IMR-90 (cell line): ENCODE measurements at regions not wholly inside any gene's neighbourhood (a gene's known extent, or its start where the extent isn't known, plus 50 kb on each side); places are given as distances from the start of the nearest gene placed in this dataset.

Source experiments
- CEBPB ChIP-seq: IDR thresholded peaks from 2 replicates; pipeline ENCODE4 v1.6.1; 2012; ENCODE audit warnings: low read depth, low read length, improper control_type of control experiment
- CTCF ChIP-seq: conservative IDR thresholded peaks from 2 replicates; pipeline ENCODE4 v1.5.1; 2012; ENCODE audit warnings: mild to moderate bottlenecking, low read depth, low read length, improper control_type of control experiment
- MXI1 ChIP-seq: IDR thresholded peaks from 2 replicates; pipeline ENCODE4 v1.6.1; 2012; ENCODE audit warnings: low read depth, mild to moderate bottlenecking, low read length, moderate library complexity, borderline replicate concordance
- POLR2A ChIP-seq: IDR thresholded peaks from 2 replicates; pipeline ENCODE4 v1.6.1; 2012; ENCODE audit warnings: mild to moderate bottlenecking, low read depth, low read length
- RFX5 ChIP-seq: IDR thresholded peaks from 2 replicates; pipeline ENCODE4 v1.8.0; 2012; ENCODE audit warnings: low read depth, mild to moderate bottlenecking, low read length, moderate library complexity
- SMC3 ChIP-seq: fragments of 150-350 bp; IDR thresholded peaks from 2 replicates; pipeline ENCODE4 v1.6.1; 2016; ENCODE audit warnings: low read depth, mild to moderate bottlenecking, antibody characterized with exemption, low read length, moderate library complexity
- USF2 ChIP-seq: fragments of 150-350 bp; IDR thresholded peaks from 2 replicates; pipeline ENCODE4 v1.6.1; 2017; ENCODE audit warnings: mild to moderate bottlenecking, antibody characterized with exemption, low read length, low read depth

- TF ChIP-seq CTCF = no peak
- no peak for TF ChIP-seq POLR2A
- no peak for TF ChIP-seq RFX5
- no peak for TF ChIP-seq MXI1
- TF ChIP-seq USF2 = no peak
- TF ChIP-seq CEBPB = no peak
- TF ChIP-seq SMC3 = no peak
Measured at GRCh38 chr1:60553730-60554129, 480.2 kb upstream of the C1orf87 start.
